Fibroblast of the aortic adventitia (primary cell): ENCODE measurements at regions not wholly inside any gene's neighbourhood (a gene's known extent, or its start where the extent isn't known, plus 50 kb on each side); places are given as distances from the start of the nearest gene placed in this dataset.
"Not testable (repeated sequence)": the region's sequence is repeated elsewhere in the genome, so short reads cannot be mapped to it uniquely, and the experiment has no call there.

Experiments
- DNase-seq: peaks from one replicate; pipeline ENCODE4 v3.0.0-alpha.2; 2010; ENCODE audit warnings: low read depth
- H3K4me3 ChIP-seq: 2 replicates; pipeline ENCODE4 v1.5.1; 2011; ENCODE audit warnings: low read depth, mild to moderate bottlenecking, control low read depth, low read length, moderate library complexity
- TF ChIP-seq, protein P1 (sequence below): IDR thresholded peaks from 2 replicates; pipeline ENCODE4 v1.5.1; 2011; ENCODE audit warnings: mild to moderate bottlenecking, low read length, control low read depth, inconsistent platforms; ENCODE audit not compliant: insufficient read depth

DNA sequence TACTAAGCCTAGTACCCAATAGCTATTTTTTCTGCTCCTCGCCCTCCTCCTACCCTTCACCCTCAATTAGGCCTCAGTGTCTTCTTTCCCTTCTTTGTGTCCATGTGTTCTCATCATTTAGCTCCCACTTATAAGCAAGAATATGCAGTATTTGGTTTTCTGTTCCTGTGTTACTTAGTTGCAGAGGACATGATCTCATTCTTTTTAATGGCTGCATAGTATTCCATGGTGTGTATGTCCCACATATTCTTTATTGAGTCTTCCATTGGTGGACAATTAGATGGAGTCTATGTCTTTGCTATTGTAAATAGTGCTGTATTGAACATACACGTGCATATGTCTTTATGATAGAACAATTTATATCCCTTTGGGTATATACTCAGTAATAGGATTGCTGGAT is 106.9 kb upstream of the NR5A2 start:
- no peak for DNase-seq
- TF ChIP-seq, protein P1, sequence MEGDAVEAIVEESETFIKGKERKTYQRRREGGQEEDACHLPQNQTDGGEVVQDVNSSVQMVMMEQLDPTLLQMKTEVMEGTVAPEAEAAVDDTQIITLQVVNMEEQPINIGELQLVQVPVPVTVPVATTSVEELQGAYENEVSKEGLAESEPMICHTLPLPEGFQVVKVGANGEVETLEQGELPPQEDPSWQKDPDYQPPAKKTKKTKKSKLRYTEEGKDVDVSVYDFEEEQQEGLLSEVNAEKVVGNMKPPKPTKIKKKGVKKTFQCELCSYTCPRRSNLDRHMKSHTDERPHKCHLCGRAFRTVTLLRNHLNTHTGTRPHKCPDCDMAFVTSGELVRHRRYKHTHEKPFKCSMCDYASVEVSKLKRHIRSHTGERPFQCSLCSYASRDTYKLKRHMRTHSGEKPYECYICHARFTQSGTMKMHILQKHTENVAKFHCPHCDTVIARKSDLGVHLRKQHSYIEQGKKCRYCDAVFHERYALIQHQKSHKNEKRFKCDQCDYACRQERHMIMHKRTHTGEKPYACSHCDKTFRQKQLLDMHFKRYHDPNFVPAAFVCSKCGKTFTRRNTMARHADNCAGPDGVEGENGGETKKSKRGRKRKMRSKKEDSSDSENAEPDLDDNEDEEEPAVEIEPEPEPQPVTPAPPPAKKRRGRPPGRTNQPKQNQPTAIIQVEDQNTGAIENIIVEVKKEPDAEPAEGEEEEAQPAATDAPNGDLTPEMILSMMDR = no peak
- H3K4me3 ChIP-seq = no peak overlapping the region

DNA sequence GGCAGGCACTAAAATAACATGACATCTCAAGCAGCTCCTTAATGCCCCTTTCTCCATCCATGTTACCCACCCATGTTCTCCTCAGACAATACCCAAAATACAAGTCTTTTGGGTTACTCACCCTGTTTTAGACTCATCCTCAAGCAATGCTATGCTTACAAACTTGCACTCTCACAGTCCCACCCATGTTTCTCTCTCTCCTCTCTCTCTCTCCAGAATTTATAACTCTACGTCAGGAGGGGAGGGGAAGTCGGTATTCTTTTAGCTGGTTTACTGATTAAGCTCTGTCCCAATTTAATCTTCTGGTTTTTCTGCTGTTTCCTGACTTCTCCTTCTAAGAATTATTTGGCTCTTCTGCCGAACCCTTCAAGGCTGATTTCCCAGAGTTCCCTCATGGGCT is 98.0 kb upstream of the NR5A2 start:
- TF ChIP-seq, protein P1 = no peak
- DNase-seq = no peak

DNA sequence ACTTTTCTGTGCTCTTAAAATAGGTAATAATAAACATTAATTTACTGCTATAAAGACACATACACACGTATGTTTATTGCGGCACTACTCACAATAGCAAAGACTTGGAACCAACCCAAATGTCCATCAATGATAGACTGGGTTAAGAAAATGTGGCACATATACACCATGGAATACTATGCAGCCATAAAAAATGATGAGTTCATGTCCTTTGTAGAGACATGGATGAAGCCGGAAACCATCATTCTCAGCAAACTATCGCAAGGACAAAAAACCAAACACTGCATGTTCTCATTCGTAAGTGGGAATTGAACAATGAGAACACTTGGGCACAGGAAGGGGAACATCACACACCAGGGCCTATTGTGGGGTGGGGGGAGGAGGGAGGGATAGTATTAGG is 97.4 kb upstream of the NR5A2 start:
- not testable (repeated sequence) for DNase-seq, H3K4me3 ChIP-seq

More for the DNA sequence above, 98.0 kb upstream of the NR5A2 start:
- no peak overlapping the region for H3K4me3 ChIP-seq

DNA sequence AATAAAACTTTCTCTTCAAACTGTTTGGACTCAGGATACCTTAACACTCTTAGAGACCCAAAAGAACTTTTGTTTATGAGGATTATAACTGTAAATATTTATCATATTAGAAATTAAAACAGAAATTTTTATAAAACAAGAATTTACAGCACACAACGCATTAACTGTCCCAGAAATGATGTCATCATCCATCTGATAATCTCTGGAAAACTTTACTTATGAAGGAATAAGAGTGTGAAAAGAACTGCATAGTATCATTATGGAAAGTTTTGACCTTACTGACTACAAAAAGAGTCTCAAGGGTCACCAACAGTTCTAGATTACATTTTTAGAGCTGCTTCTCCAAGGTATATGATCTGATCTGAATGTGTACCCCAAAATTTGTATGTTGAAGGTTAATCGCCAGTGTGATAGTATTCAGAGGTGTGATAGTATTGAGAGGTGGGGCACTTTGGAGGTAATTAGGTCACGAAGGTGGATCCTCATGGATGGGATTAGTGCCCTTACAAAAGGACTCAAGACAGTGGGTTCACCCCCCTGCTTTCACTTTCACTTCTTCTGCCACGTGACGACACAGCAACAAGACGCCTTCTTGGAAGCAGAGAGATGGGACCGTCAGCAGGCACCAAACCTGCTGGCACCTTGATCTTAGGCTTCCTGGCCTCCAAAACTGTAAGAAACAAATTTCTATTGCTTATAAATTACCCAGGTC is 95.7 kb upstream of the NR5A2 start:
- TF ChIP-seq, protein P1 = no peak
- peak; percentile 18 for DNase-seq
- H3K4me3 ChIP-seq = no peak overlapping the region

DNA sequence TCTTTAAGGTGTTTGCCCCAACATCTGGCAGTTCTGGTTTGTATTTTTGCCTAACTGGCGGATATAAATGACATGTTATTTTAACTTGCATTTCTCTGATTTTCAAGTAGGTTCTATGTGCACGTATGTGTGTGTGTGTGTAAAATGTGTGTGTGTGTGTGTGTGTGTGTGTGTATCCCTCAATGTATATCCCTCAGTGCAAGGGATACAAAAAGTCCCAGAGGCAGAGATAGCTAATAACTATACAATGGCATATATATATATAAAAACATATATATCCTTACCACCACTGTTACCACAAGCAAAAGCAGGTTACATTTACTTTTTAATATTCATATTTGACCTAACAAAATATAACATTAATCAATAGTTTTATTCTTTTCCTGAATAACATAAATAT is 95.0 kb upstream of the NR5A2 start:
- no peak overlapping the region for H3K4me3 ChIP-seq
- no peak for DNase-seq
- TF ChIP-seq, protein P1 = no peak

DNA sequence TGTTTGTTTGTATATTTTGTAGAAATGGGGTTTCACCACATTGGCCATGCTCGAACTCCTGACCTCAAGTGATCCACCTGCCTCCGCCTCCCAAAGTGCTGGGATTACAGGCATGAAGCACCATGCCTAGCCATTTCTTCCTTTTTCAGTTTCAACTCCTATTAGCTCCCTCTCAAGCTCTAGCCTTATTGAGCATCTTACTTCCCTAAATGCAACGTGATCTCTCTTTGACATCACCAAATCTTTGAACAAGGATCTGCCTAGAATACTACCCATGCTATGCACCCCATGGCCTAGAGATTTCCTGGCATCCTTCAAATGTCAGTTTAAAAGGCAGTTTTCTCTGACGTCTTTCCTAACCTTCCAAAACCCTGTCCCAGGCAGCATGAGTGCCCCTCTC is 91.1 kb upstream of the NR5A2 start:
- no peak overlapping the region for H3K4me3 ChIP-seq
- no peak for DNase-seq
- TF ChIP-seq, protein P1 = no peak

DNA sequence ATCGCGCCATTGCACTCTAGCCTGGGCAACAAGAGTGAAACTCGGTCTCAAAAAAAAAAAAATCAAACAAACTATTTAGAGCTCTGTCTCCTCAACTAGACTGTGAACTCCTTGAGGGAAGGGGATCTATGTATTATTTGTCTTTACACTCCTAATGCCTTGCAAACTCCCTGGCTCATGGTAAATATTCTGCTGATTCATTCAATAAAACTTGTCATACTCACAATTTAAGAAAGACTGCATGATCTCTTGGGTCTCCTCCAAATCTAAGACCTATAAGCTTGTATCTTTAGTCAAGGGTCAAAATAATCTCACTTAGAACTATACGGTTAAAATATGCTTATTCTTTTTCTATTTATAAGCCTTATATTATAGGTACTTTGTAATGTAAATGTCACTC is 90.3 kb upstream of the NR5A2 start:
- TF ChIP-seq, protein P1 = no peak
- DNase-seq = no peak
- H3K4me3 ChIP-seq = no peak overlapping the region
